ENCODE measurements at regions not wholly inside any gene's neighbourhood (a gene's known extent, or its start where the extent isn't known, plus 50 kb on each side); places are given as distances from the start of the nearest gene placed in this dataset.
"Not testable (repeated sequence)": the region's sequence is repeated elsewhere in the genome, so short reads cannot be mapped to it uniquely, and the experiment has no call there.

- Mint-ChIP-seq H3K36me3 (no peaks in the 10 kb centered on the region), H3K4me3 (no peak overlapping the region), H3K27ac (no peak overlapping the region), H3K4me1 (no peaks in the 10 kb centered on the region), H3K9me3 (peaks cover 2% of the 10 kb centered on the region), H3K27me3 (no peaks in the 10 kb centered on the region)
- no peak for ATAC-seq
Measured at GRCh38 chr4:17251101-17251500, 260.8 kb downstream of the QDPR start.

GRCh38 chr4:17250591-17250990, 261.3 kb downstream of the QDPR start:
- no peak overlapping the region for H3K27ac Mint-ChIP-seq
- no peaks in the 10 kb centered on the region for H3K4me1 Mint-ChIP-seq
- ATAC-seq, result no peak
- no peaks in the 10 kb centered on the region for H3K27me3 Mint-ChIP-seq
- no peak overlapping the region for H3K4me3 Mint-ChIP-seq
- no peaks in the 10 kb centered on the region for H3K9me3 Mint-ChIP-seq
- no peaks in the 10 kb centered on the region for H3K36me3 Mint-ChIP-seq

- no peaks in the 10 kb centered on the region for H3K36me3 Mint-ChIP-seq
- H3K4me1 Mint-ChIP-seq, result no peaks in the 10 kb centered on the region
- no peaks in the 10 kb centered on the region for H3K9me3 Mint-ChIP-seq
- no peak overlapping the region for H3K4me3 Mint-ChIP-seq
- H3K27ac Mint-ChIP-seq, result no peak overlapping the region
- no peaks in the 10 kb centered on the region for H3K27me3 Mint-ChIP-seq
- ATAC-seq, result no peak
Measured at GRCh38 chr4:17246656-17247055, 265.2 kb downstream of the QDPR start.

GRCh38 chr4:17241835-17242234, 270.1 kb downstream of the QDPR start:
- Mint-ChIP-seq H3K9me3 (no peaks in the 10 kb centered on the region), H3K27ac (no peak overlapping the region), H3K4me3 (no peak overlapping the region), H3K4me1 (no peaks in the 10 kb centered on the region), H3K36me3 (no peaks in the 10 kb centered on the region), H3K27me3 (no peaks in the 10 kb centered on the region)
- no peak for ATAC-seq

- Mint-ChIP-seq H3K4me3 (no peak overlapping the region), H3K27me3 (no peaks in the 10 kb centered on the region), H3K27ac (no peak overlapping the region), H3K9me3 (no peaks in the 10 kb centered on the region), H3K4me1 (no peaks in the 10 kb centered on the region), H3K36me3 (no peaks in the 10 kb centered on the region)
- ATAC-seq, result no peak
Measured at GRCh38 chr4:17238633-17239032, 273.3 kb downstream of the QDPR start.

- no peak overlapping the region for H3K4me3 Mint-ChIP-seq
- H3K4me1 Mint-ChIP-seq, result no peaks in the 10 kb centered on the region
- H3K9me3 Mint-ChIP-seq, result no peaks in the 10 kb centered on the region
- no peak overlapping the region for H3K27ac Mint-ChIP-seq
- no peaks in the 10 kb centered on the region for H3K27me3 Mint-ChIP-seq
- no peaks in the 10 kb centered on the region for H3K36me3 Mint-ChIP-seq
- ATAC-seq, result no peak
Measured at GRCh38 chr4:17236686-17237085, 275.2 kb downstream of the QDPR start.

GRCh38 chr4:17234678-17235077, 277.2 kb downstream of the QDPR start:
- Mint-ChIP-seq H3K27me3 (no peaks in the 10 kb centered on the region), H3K4me3 (no peak overlapping the region), H3K36me3 (no peaks in the 10 kb centered on the region), H3K27ac (no peak overlapping the region), H3K9me3 (no peaks in the 10 kb centered on the region), H3K4me1 (no peaks in the 10 kb centered on the region)
- ATAC-seq, result no peak

- no peak for ATAC-seq
- Mint-ChIP-seq H3K36me3 (no peaks in the 10 kb centered on the region), H3K4me3 (no peak overlapping the region), H3K9me3 (peaks cover 3% of the 10 kb centered on the region), H3K4me1 (no peaks in the 10 kb centered on the region), H3K27ac (no peak overlapping the region), H3K27me3 (no peaks in the 10 kb centered on the region)
Measured at GRCh38 chr4:17232566-17233253, 279.2 kb downstream of the QDPR start.

- H3K27me3 Mint-ChIP-seq, ATAC-seq, H3K9me3 Mint-ChIP-seq: not testable (repeated sequence)
Measured at GRCh38 chr4:17231880-17232475, 279.9 kb downstream of the QDPR start.

GRCh38 chr4:17230727-17231126, 281.2 kb downstream of the QDPR start:
- Mint-ChIP-seq H3K4me1 (no peaks in the 10 kb centered on the region), H3K36me3 (no peaks in the 10 kb centered on the region), H3K27me3 (no peaks in the 10 kb centered on the region), H3K27ac (no peak overlapping the region), H3K4me3 (no peak overlapping the region), H3K9me3 (peaks cover 11% of the 10 kb centered on the region)
- ATAC-seq, result no peak

More at GRCh38 chr4:17231880-17232475, 279.9 kb downstream of the QDPR start:
- not testable (repeated sequence) for H3K4me3 Mint-ChIP-seq, H3K4me1 Mint-ChIP-seq, H3K27ac Mint-ChIP-seq, H3K36me3 Mint-ChIP-seq

- no peak for ATAC-seq
- no peaks in the 10 kb centered on the region for H3K4me1 Mint-ChIP-seq
- peaks cover 7% of the 10 kb centered on the region for H3K9me3 Mint-ChIP-seq
- no peaks in the 10 kb centered on the region for H3K27me3 Mint-ChIP-seq
- no peak overlapping the region for H3K27ac Mint-ChIP-seq
- no peaks in the 10 kb centered on the region for H3K36me3 Mint-ChIP-seq
- H3K4me3 Mint-ChIP-seq, result no peak overlapping the region
Measured at GRCh38 chr4:17220816-17221215, 291.1 kb downstream of the QDPR start.

GRCh38 chr4:17218786-17219185, 293.1 kb downstream of the QDPR start:
- Mint-ChIP-seq H3K27ac (no peak overlapping the region), H3K36me3 (no peaks in the 10 kb centered on the region), H3K9me3 (peaks cover 11% of the 10 kb centered on the region), H3K4me1 (no peaks in the 10 kb centered on the region), H3K27me3 (no peaks in the 10 kb centered on the region), H3K4me3 (no peak overlapping the region)
- ATAC-seq, result no peak

- no peak overlapping the region for H3K4me3 Mint-ChIP-seq
- no peaks in the 10 kb centered on the region for H3K36me3 Mint-ChIP-seq
- no peaks in the 10 kb centered on the region for H3K27me3 Mint-ChIP-seq
- H3K27ac Mint-ChIP-seq, result no peak overlapping the region
- no peak for ATAC-seq
- H3K9me3 Mint-ChIP-seq, result peaks cover 5% of the 10 kb centered on the region
- H3K4me1 Mint-ChIP-seq, result no peaks in the 10 kb centered on the region
Measured at GRCh38 chr4:17206829-17207801, 304.8 kb downstream of the QDPR start.

- ATAC-seq, result no peak
- Mint-ChIP-seq H3K27me3 (no peaks in the 10 kb centered on the region), H3K27ac (no peak overlapping the region), H3K4me3 (no peak overlapping the region), H3K4me1 (no peaks in the 10 kb centered on the region), H3K36me3 (no peaks in the 10 kb centered on the region), H3K9me3 (peaks cover 5% of the 10 kb centered on the region)
Measured at GRCh38 chr4:17204908-17205307, 306.5 kb upstream of the LDB2 start.

- H3K9me3 Mint-ChIP-seq, result peaks cover 5% of the 10 kb centered on the region
- H3K27me3 Mint-ChIP-seq, result no peaks in the 10 kb centered on the region
- H3K4me1 Mint-ChIP-seq, result no peaks in the 10 kb centered on the region
- no peak for ATAC-seq
- H3K36me3 Mint-ChIP-seq, result no peaks in the 10 kb centered on the region
- H3K4me3 Mint-ChIP-seq, result no peak overlapping the region
- H3K27ac Mint-ChIP-seq, result no peak overlapping the region
Measured at GRCh38 chr4:17203797-17204196, 305.4 kb upstream of the LDB2 start.
